HCT116 (cell line): ENCODE measurements at regions not wholly inside any gene's neighbourhood (a gene's known extent, or its start where the extent isn't known, plus 50 kb on each side); places are given as distances from the start of the nearest gene placed in this dataset.

Experiments used
- ELF1 ChIP-seq: IDR thresholded peaks from 2 replicates; pipeline ENCODE4 v1.6.1; 2012; ENCODE audit warnings: low read depth, borderline replicate concordance
- EZH2 ChIP-seq: fragments of 200-600 bp; sonication (generic); IDR thresholded peaks from 2 replicates; pipeline ENCODE4 v1.6.1; 2017; ENCODE audit warnings: antibody characterized with exemption, mixed run types
- POLR2A ChIP-seq: IDR thresholded peaks from 2 replicates; pipeline ENCODE4 v1.7.0; 2011; ENCODE audit warnings: borderline replicate concordance; ENCODE audit not compliant: insufficient read depth, insufficient read length; ENCODE audit errors: extremely low read depth
- SIN3A ChIP-seq: IDR thresholded peaks from 2 replicates; pipeline ENCODE4 v1.6.1; 2012; ENCODE audit warnings: low read depth
- ZFX ChIP-seq: fragments of 450-650 bp; IDR thresholded peaks from 2 replicates; pipeline ENCODE4 v1.6.1; 2017
- TF ChIP-seq, protein P1 (sequence below), 3 experiments: fragments of 200-600 bp in 1 of 3; sonication (generic) in 1 of 3; IDR thresholded peaks in 2 of 3; conservative IDR thresholded peaks in 1 of 3; 2 replicates each; pipeline ENCODE4 v1.5.1; 2012 to 2017; ENCODE audit warnings: low read depth in 2 of 3, low read length in 2 of 3, antibody characterized with exemption in 1 of 3, borderline replicate concordance in 1 of 3, control low read depth in 1 of 3, mild to moderate bottlenecking in 1 of 3, mixed read lengths in 1 of 3, mixed run types in 1 of 3, moderate library complexity in 1 of 3; ENCODE audit not compliant: insufficient read depth in 1 of 3
- TF ChIP-seq, protein P2 (sequence below): IDR thresholded peaks from 2 replicates; pipeline ENCODE4 v1.6.1; 2012

DNA sequence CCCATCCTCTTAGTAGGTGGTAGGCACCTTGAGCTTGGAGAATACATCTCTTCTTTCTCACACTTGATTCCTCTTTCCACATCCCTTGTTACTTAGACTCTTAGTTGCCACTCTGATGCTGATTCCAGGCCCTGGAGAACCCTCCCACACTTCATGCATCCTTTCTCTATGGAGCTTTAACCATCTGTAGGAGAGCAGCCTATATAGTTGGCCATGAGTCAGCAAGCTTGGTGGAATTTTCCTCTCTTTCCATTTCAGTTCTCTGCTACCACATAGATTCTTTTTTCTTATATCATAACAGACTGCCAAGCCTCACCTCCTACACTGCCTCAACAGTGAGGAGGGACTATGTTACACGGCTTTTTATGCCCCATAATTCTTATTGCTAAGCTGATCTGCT, 851.6 kb upstream of the CDH2 start:
- TF ChIP-seq ZFX (no peak), SIN3A (no peak), POLR2A (no peak), ELF1 (no peak), EZH2 (no peak)
- TF ChIP-seq, protein P1, sequence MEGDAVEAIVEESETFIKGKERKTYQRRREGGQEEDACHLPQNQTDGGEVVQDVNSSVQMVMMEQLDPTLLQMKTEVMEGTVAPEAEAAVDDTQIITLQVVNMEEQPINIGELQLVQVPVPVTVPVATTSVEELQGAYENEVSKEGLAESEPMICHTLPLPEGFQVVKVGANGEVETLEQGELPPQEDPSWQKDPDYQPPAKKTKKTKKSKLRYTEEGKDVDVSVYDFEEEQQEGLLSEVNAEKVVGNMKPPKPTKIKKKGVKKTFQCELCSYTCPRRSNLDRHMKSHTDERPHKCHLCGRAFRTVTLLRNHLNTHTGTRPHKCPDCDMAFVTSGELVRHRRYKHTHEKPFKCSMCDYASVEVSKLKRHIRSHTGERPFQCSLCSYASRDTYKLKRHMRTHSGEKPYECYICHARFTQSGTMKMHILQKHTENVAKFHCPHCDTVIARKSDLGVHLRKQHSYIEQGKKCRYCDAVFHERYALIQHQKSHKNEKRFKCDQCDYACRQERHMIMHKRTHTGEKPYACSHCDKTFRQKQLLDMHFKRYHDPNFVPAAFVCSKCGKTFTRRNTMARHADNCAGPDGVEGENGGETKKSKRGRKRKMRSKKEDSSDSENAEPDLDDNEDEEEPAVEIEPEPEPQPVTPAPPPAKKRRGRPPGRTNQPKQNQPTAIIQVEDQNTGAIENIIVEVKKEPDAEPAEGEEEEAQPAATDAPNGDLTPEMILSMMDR (IDR thresholded peaks at IDR 0.05 in 2 of 3, conservative IDR thresholded peaks at IDR 0.05 in 1 of 3; ENCODE audit: borderline replicate concordance in 1 of 3, insufficient read depth in 1 of 3, low read depth in 2 of 3, low read length in 2 of 3), result no peak
- TF ChIP-seq, protein P2, sequence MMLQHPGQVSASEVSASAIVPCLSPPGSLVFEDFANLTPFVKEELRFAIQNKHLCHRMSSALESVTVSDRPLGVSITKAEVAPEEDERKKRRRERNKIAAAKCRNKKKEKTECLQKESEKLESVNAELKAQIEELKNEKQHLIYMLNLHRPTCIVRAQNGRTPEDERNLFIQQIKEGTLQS, result no peak
